Thymus (tissue), 11 donors: ENCODE measurements at regions not wholly inside any gene's neighbourhood (a gene's known extent, or its start where the extent isn't known, plus 50 kb on each side); places are given as distances from the start of the nearest gene placed in this dataset.

Experiments
- DNase-seq, 9 donors: peaks; one replicate each; pipeline ENCODE4 v3.0.0-alpha.2; 2013; ENCODE audit warnings: low spot score in 9 of 9, low read depth in 6 of 9, missing footprints in 1 of 9
- H3K27ac ChIP-seq, 2 donors: one replicate each; pipeline ENCODE4 v1.5.1; 2013; ENCODE audit warnings: control low read depth in 1 of 2, low read depth in 1 of 2, low read length in 1 of 2, mild to moderate bottlenecking in 1 of 2, moderate library complexity in 1 of 2
- H3K27me3 ChIP-seq, 2 donors: one replicate each; pipeline ENCODE4 v1.5.1; 2013; ENCODE audit warnings: low read length in 1 of 2; ENCODE audit not compliant: control insufficient read depth in 2 of 2, insufficient read depth in 1 of 2
- H3K36me3 ChIP-seq, 2 donors: one replicate each; pipeline ENCODE4 v1.5.1; 2013; ENCODE audit warnings: low read length in 1 of 2, mild to moderate bottlenecking in 1 of 2, moderate library complexity in 1 of 2; ENCODE audit not compliant: control insufficient read depth in 2 of 2, insufficient read depth in 2 of 2
- H3K4me1 ChIP-seq, 2 donors: one replicate each; pipeline ENCODE4 v1.5.1; 2013; ENCODE audit warnings: low read length in 2 of 2; ENCODE audit not compliant: control insufficient read depth in 2 of 2, insufficient read depth in 2 of 2
- H3K4me3 ChIP-seq, 2 donors: one replicate each; pipeline ENCODE4 v1.5.1; 2013; ENCODE audit warnings: low read length in 2 of 2, control low read depth in 1 of 2, mild to moderate bottlenecking in 1 of 2
- H3K9me3 ChIP-seq, 2 donors: one replicate each; pipeline ENCODE4 v1.5.1; 2013; ENCODE audit warnings: low read length in 1 of 2, mild to moderate bottlenecking in 1 of 2; ENCODE audit not compliant: control insufficient read depth in 2 of 2, insufficient read depth in 1 of 2
- WGBS: extraction: QIAGEN DNeasy Blood & Tissue Kit; methylation state at CpG from one replicate; pipeline ENCODE4 v1.1.7; 2013; 5-methylcytosine and 5-hydroxymethylcytosine counted together
- donor health status: healthy.

DNA sequence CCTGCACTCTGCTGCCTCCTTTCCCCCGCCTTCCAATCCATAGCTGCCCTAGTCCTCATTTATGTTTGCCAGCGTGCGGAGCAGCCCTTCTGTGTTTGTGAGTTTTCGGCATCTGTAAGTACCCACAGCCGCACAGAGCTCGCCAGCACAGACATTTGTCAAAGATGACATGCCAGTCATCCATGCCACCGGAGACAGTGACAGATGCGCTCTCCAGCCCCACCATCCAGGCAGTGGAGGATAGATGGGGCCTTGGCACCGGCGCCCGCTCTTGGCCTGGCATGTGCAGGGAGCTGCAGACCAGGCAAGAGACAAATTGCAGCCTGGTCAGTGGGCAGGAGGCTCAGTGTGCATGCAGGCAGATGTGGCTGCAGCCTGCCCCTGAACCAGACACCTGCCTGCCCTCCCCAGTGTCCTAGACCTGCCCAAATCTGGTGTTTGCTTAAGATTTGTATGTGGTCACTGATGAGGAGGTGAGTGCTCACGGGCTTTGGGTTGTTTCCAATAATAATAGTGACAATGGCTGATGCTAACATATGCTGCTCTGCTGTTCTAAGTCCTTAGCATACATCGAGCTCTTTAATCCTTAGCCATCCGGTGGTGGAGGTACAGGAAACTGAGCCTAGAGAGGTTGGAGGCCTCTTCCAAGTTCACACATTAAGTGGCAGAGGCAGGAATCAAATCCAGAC lies 78.1 kb downstream of the UNC5CL start:
- Histone ChIP-seq H3K36me3 (no peaks in the 10 kb centered on the region), H3K27me3 (no peaks in the 10 kb centered on the region), H3K27ac (no peak overlapping the region), H3K4me3 (no peak overlapping the region), H3K4me1 (no peaks in the 10 kb centered on the region), H3K9me3 (no peaks in the 10 kb centered on the region)
- 93% methylated on average over 14 of the region's 14 CpGs for WGBS
- DNase-seq = no peak

DNA sequence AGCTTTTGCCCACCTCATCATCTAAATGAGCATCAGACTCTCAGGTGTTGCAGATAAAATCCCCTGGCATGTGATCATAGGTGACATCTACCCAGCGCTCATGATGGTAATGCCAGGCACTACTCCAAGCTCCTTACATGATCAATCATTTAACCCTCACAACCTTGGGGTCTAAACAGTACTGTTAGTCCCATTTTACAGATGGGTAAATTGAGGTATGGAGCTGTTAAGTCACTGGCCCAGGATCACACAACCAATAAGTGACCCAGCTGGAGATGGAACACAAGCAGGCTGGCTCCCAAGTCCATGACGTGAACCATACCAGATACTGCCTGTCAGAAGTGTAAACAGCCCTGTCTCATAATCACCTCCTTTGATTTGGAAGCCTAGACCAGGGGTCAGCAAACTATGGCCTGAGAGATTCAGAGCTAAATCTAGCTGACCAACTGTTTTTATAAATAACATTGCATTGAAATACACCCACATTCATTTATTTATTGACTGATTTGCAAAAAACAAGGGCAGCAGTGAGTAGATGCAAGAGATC lies 79.2 kb downstream of the UNC5CL start:
- Histone ChIP-seq H3K27me3 (no peaks in the 10 kb centered on the region), H3K36me3 (no peaks in the 10 kb centered on the region), H3K27ac (no peak overlapping the region), H3K9me3 (no peaks in the 10 kb centered on the region), H3K4me1 (no peaks in the 10 kb centered on the region), H3K4me3 (no peak overlapping the region)
- over 99% methylated on average over 2 of the region's 2 CpGs for WGBS
- DNase-seq = no peak

- 95% methylated on average over 1 of the region's 1 CpG for WGBS
- Histone ChIP-seq H3K4me3 (no peak overlapping the region), H3K36me3 (no peaks in the 10 kb centered on the region)
Observed at GRCh38 chr6:40958738-40959137, 80.3 kb downstream of the UNC5CL start.

DNA sequence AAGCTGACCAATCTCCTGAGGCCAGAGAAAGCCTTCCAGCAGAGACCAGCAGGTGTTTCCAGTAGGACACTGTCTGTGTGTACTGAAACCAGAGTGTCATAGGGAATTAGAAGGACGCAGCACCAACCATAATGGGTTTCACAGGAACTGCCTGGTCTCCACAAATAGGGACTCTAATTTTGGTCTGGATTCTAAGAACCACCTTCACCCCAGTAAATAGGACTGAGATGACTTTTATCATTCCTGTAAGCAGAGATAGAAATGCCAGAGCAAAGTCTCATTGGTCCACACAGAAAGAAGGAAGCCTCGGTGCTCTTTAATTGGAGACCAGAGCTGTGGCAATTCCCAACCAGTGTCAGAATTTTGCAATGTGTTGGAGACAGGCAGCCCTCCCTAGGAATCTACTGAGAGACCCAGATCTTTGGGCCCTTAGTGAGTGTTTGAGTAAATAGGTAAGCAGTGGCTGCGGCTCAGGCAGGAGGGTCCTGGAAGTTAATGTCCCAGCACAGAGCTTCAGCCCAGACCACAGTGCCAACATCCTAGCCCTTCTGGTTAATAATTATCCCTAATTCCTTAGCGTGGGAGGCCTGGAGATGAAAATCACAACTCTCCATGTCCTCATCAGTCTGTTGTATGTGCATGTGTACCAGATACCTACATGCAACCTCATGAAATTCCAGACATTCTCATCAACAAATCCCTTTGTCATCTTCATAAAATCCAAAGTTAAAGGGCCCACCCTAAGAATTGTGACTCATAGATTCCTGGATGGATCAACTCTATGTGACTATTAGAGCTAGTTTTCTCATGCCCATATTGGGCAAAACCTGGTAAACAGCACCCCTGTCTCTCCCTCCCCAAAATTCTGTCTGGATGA lies 81.2 kb downstream of the UNC5CL start:
- Histone ChIP-seq H3K4me3 (no peak overlapping the region), H3K9me3 (no peaks in the 10 kb centered on the region), H3K27me3 (no peaks in the 10 kb centered on the region), H3K4me1 (no peaks in the 10 kb centered on the region), H3K27ac (no peak overlapping the region), H3K36me3 (no peaks in the 10 kb centered on the region)
- 94% methylated on average over 4 of the region's 4 CpGs for WGBS
- no peak for DNase-seq

More at GRCh38 chr6:40958738-40959137, 80.3 kb downstream of the UNC5CL start:
- Histone ChIP-seq H3K27me3 (no peaks in the 10 kb centered on the region), H3K27ac (no peak overlapping the region), H3K9me3 (no peaks in the 10 kb centered on the region), H3K4me1 (no peaks in the 10 kb centered on the region)
- DNase-seq = no peak

DNA sequence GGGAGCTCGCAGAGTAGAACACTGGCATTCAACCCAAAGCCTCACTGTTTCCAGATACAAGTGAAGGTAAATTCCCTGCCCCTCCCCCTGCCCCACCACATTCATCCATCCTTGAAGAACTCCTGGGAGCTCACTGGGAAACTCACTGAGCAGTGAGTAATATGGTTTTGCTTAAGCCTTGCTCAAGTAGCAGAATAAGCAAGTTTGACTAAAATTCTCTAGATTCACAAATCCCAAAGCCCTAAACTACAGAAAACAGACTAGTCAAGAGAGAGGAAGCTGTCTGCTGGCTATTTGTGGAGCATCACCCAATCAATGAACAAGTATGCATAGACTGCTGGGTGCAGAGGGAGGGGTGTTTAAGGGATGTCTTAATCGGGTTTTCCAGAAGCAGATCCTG lies 82.1 kb downstream of the UNC5CL start:
- Histone ChIP-seq H3K36me3 (no peaks in the 10 kb centered on the region), H3K4me1 (no peaks in the 10 kb centered on the region), H3K27ac (no peak overlapping the region), H3K4me3 (no peak overlapping the region), H3K27me3 (no peaks in the 10 kb centered on the region), H3K9me3 (no peaks in the 10 kb centered on the region)
- WGBS = 89% methylated on average over 2 of the region's 2 CpGs
- DNase-seq = no peak

DNA sequence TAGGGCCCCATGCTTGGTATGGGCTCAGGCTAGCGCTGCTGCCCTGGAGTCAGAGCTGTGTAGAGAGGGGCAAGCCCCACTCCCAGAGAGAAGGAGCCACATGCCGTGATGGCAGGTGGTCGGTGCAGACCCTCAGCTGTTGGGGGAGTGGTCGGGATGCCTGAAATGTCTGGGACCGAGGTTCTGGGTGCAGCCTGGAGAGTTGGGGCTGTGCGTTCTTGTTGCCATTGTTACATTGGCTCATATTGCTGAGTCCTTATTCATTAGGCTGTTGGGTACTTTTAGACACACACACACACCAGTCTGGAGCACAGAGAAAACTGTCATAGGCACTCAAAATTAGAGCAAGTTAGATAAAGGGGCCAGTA lies 83.9 kb downstream of the UNC5CL start:
- no peak for DNase-seq
- Histone ChIP-seq H3K4me1 (no peaks in the 10 kb centered on the region), H3K27ac (no peak overlapping the region), H3K27me3 (peaks cover 0 to 3% of the 10 kb centered on the region in 2 donors), H3K36me3 (no peaks in the 10 kb centered on the region), H3K4me3 (no peak overlapping the region), H3K9me3 (no peaks in the 10 kb centered on the region)
- 97% methylated on average over 6 of the region's 6 CpGs for WGBS

- H3K27me3 ChIP-seq = peaks cover 0 to 3% of the 10 kb centered on the region in 2 donors
- no peaks in the 10 kb centered on the region for H3K36me3 ChIP-seq
- WGBS = 95% methylated on average over 6 of the region's 6 CpGs
- DNase-seq = no peak
- no peak overlapping the region for H3K27ac ChIP-seq
- H3K4me3 ChIP-seq = no peak overlapping the region
- H3K4me1 ChIP-seq = no peaks in the 10 kb centered on the region
- H3K9me3 ChIP-seq = no peaks in the 10 kb centered on the region
Observed at GRCh38 chr6:40954446-40955177, 84.4 kb downstream of the UNC5CL start.

DNA sequence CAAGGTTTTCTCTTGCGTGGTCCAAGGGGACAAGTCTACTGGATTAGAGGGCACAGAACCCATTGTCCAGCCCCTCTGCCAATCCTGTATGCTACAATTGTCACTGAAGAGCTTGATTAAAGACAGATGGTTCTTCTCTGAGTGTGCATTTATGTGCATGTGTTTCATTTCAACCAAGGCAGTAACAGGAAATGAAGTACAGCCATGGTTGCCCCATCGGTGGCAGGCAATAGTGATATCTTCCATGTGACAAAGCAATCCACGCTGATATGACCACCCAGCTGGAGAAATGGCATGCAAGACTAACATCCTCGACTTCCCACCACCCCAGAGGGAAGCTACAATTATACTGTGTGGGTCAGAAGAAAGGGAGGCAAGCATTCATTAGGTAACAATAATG lies 85.5 kb downstream of the UNC5CL start:
- no peaks in the 10 kb centered on the region for H3K4me1 ChIP-seq
- H3K36me3 ChIP-seq = no peaks in the 10 kb centered on the region
- no peak overlapping the region for H3K4me3 ChIP-seq
- H3K9me3 ChIP-seq = no peaks in the 10 kb centered on the region
- peaks cover 0 to 3% of the 10 kb centered on the region in 2 donors for H3K27me3 ChIP-seq
- no peak for DNase-seq
- H3K27ac ChIP-seq = no peak overlapping the region
- WGBS = 78% methylated on average over 4 of the region's 4 CpGs
